Sigmoid colon (tissue), 6 donors: ENCODE measurements at regions not wholly inside any gene's neighbourhood (a gene's known extent, or its start where the extent isn't known, plus 50 kb on each side); places are given as distances from the start of the nearest gene placed in this dataset.

Experiments
- DNase-seq: peaks from one replicate; pipeline ENCODE4 v3.0.0-alpha.2; 2019
- H3K27ac ChIP-seq, 4 donors: fragments of 200-600 bp; sonication (generic); one replicate each; pipeline ENCODE4 v1.5.1; 2016 to 2019; ENCODE audit warnings: mild to moderate bottlenecking in 1 of 4
- H3K27me3 ChIP-seq, 3 donors: fragments of 200-600 bp; sonication (generic); one replicate each; pipeline ENCODE4 v1.5.1; 2019; ENCODE audit warnings: mild to moderate bottlenecking in 1 of 3
- H3K36me3 ChIP-seq, 4 donors: fragments of 200-600 bp; sonication (generic); one replicate each; pipeline ENCODE4 v1.5.1; 2016 to 2019
- H3K4me1 ChIP-seq, 4 donors: fragments of 200-600 bp; sonication (generic); one replicate each; pipeline ENCODE4 v1.5.1; 2017 to 2019
- H3K4me3 ChIP-seq, 4 donors: fragments of 200-600 bp; sonication (generic); one replicate each; pipeline ENCODE4 v1.5.1; 2017 to 2019; ENCODE audit warnings: mild to moderate bottlenecking in 2 of 4, moderate library complexity in 1 of 4
- H3K9me3 ChIP-seq, 4 donors: fragments of 200-600 bp in 3 of 4; sonication (generic) in 3 of 4; one replicate each; pipeline versions ENCODE4 v1.5.1 to v1.6.1; 2013 to 2019
- CTCF ChIP-seq, 4 experiments: fragments of 450-650 bp in 3 of 4; fragments of 200-600 bp in 1 of 4; IDR thresholded peaks; one replicate each; pipeline ENCODE4 v1.5.1; 2016 to 2019; ENCODE audit warnings: antibody characterized with exemption in 4 of 4, mild to moderate bottlenecking in 3 of 4, moderate library complexity in 2 of 4
- EP300 ChIP-seq, 4 donors: sonication (generic); formaldehyde crosslinking; IDR thresholded peaks; one replicate each; pipeline ENCODE4 v1.6.1; 2017; ENCODE audit warnings: antibody characterized with exemption in 4 of 4
- POLR2A ChIP-seq, 2 donors: fragments of 450-650 bp; IDR thresholded peaks; one replicate each; pipeline ENCODE4 v1.6.1; 2016; ENCODE audit warnings: antibody characterized with exemption in 2 of 2, mild to moderate bottlenecking in 2 of 2, moderate library complexity in 2 of 2
- POLR2AphosphoS5 ChIP-seq, 4 donors: sonication (generic); formaldehyde crosslinking; IDR thresholded peaks; one replicate each; pipeline ENCODE4 v1.6.1; 2017; ENCODE audit warnings: antibody characterized with exemption in 4 of 4
- WGBS, 2 donors: extraction: QIAGEN DNeasy Blood & Tissue Kit; methylation state at CpG; one replicate each; pipeline ENCODE4 v1.1.7; 2013; 5-methylcytosine and 5-hydroxymethylcytosine counted together
- intact Hi-C: fragments of 100-400 bp; cut with DNase I; formaldehyde crosslinking; loops from one replicate; pipeline ENCODE4 v1.15.1; 2023
- donor health status: healthy with polysubstance abuse.
- donor health status: healthy.

GRCh38 chr13:73957889-73958288 is 176.3 kb downstream of the KLF12 start:
- Histone ChIP-seq H3K27me3 (no peaks in the 10 kb centered on the region), H3K9me3 (no peaks in the 10 kb centered on the region), H3K4me3 (no peak overlapping the region), H3K4me1 (peaks cover 0 to 19% (median 4%) of the 10 kb centered on the region in 4 donors), H3K27ac (no peak overlapping the region), H3K36me3 (no peaks in the 10 kb centered on the region)
- no peak for DNase-seq
- no peak for TF ChIP-seq CTCF (IDR thresholded peaks at IDR 0.05)
- no peak for TF ChIP-seq EP300 (IDR thresholded peaks at IDR 0.05)
- intact Hi-C loops: no loop called here
- WGBS, 2 donors: 89 to 92% methylated on average over 5 of the region's 5 CpGs

- Histone ChIP-seq H3K4me3 (no peak overlapping the region), H3K36me3 (no peaks in the 10 kb centered on the region), H3K4me1 (peaks cover 0 to 19% (median 4%) of the 10 kb centered on the region in 4 donors), H3K27ac (no peak overlapping the region), H3K27me3 (no peaks in the 10 kb centered on the region), H3K9me3 (no peaks in the 10 kb centered on the region)
- 71 to 92% methylated on average over 1 of the region's 1 CpG for WGBS, 2 donors
- no peak for TF ChIP-seq CTCF (IDR thresholded peaks at IDR 0.05)
- TF ChIP-seq POLR2AphosphoS5 (IDR thresholded peaks at IDR 0.05): no peak
- TF ChIP-seq POLR2A (IDR thresholded peaks at IDR 0.05): no peak
- TF ChIP-seq EP300 (IDR thresholded peaks at IDR 0.05): no peak
- DNase-seq: no peak
- intact Hi-C loops: no loop called here
Observed at GRCh38 chr13:73956795-73957408, 177.3 kb downstream of the KLF12 start.

GRCh38 chr13:73955977-73956500 is 178.2 kb downstream of the KLF12 start:
- no peak for DNase-seq
- Histone ChIP-seq H3K27me3 (no peaks in the 10 kb centered on the region), H3K36me3 (no peaks in the 10 kb centered on the region), H3K9me3 (no peaks in the 10 kb centered on the region), H3K27ac (no peak overlapping the region), H3K4me1 (peaks cover 0 to 17% (median 4%) of the 10 kb centered on the region in 4 donors), H3K4me3 (no peak overlapping the region)
- intact Hi-C loops: no loop called here
- TF ChIP-seq POLR2A (IDR thresholded peaks at IDR 0.05): no peak
- TF ChIP-seq POLR2AphosphoS5 (IDR thresholded peaks at IDR 0.05): no peak
- TF ChIP-seq EP300 (IDR thresholded peaks at IDR 0.05): no peak
- no peak for TF ChIP-seq CTCF (IDR thresholded peaks at IDR 0.05)
- 78 to 88% methylated on average over 2 of the region's 2 CpGs for WGBS, 2 donors

- Histone ChIP-seq H3K9me3 (no peaks in the 10 kb centered on the region), H3K4me3 (no peak overlapping the region), H3K36me3 (no peaks in the 10 kb centered on the region), H3K27ac (no peak overlapping the region), H3K27me3 (no peaks in the 10 kb centered on the region), H3K4me1 (peaks cover 0 to 8% (median 4%) of the 10 kb centered on the region in 4 donors)
- intact Hi-C loops: no loop called here
- no peak for DNase-seq
- WGBS, 2 donors: 95 to 97% methylated on average over 1 of the region's 1 CpG
- TF ChIP-seq POLR2A (IDR thresholded peaks at IDR 0.05): no peak
- no peak for TF ChIP-seq EP300 (IDR thresholded peaks at IDR 0.05)
- TF ChIP-seq CTCF (IDR thresholded peaks at IDR 0.05): no peak
- no peak for TF ChIP-seq POLR2AphosphoS5 (IDR thresholded peaks at IDR 0.05)
Observed at GRCh38 chr13:73954808-73955207, 179.4 kb downstream of the KLF12 start.

GRCh38 chr13:73952648-73953047 is 181.6 kb downstream of the KLF12 start:
- TF ChIP-seq POLR2A (IDR thresholded peaks at IDR 0.05) (no peak), EP300 (IDR thresholded peaks at IDR 0.05) (no peak), CTCF (IDR thresholded peaks at IDR 0.05) (no peak), POLR2AphosphoS5 (IDR thresholded peaks at IDR 0.05) (no peak)
- Histone ChIP-seq H3K4me3 (no peak overlapping the region), H3K27me3 (no peaks in the 10 kb centered on the region), H3K4me1 (peaks cover 0 to 8% (median 4%) of the 10 kb centered on the region in 4 donors), H3K9me3 (no peaks in the 10 kb centered on the region), H3K36me3 (no peaks in the 10 kb centered on the region), H3K27ac (no peak overlapping the region)
- WGBS, 2 donors: 83 to 95% methylated on average over 4 of the region's 4 CpGs
- no peak for DNase-seq
- intact Hi-C loops: no loop called here
